ENCODE measurements at regions not wholly inside any gene's neighbourhood (a gene's known extent, or its start where the extent isn't known, plus 50 kb on each side); places are given as distances from the start of the nearest gene placed in this dataset.

- peaks cover 0 to 12% (median 3%) of the 10 kb centered on the region in 9 donors for H3K9me3 Mint-ChIP-seq
- H3K4me1 Mint-ChIP-seq: no peaks in the 10 kb centered on the region
- H3K36me3 Mint-ChIP-seq: peaks cover 0 to 4% (median 0%) of the 10 kb centered on the region in 3 donors
- POLR2A ChIA-PET: no interaction called here
- H3K27me3 Mint-ChIP-seq: peaks cover 9 to 57% (median 27%) of the 10 kb centered on the region in 5 donors
- DNase-seq (no peak), ATAC-seq (no peak)
- H3K27ac Mint-ChIP-seq: no peak overlapping the region
- no peak overlapping the region for H3K4me3 Mint-ChIP-seq
Observed at GRCh38 chr22:49212466-49212865, 615.2 kb downstream of the BRD1 start.

DNA sequence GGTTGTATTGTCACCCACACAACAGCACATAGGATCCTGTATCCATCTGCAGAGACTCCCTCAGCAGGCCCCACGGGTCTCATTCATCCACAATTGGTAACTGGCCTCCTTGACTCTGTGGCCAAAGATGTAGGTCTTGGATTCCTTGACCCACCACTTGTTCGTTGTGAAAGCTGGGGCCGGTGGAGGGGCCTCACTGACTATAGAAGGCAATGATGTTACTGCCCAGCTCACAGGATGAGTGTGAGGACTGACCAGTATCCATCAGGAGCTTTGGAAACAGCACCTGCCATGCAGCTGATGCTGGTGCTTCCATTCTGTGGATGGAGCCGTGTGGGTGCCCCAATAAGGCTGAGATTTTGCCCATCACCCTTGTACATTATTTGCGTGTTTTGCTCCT, 615.7 kb downstream of the BRD1 start:
- no peak for ATAC-seq
- Mint-ChIP-seq H3K4me3 (no peak overlapping the region), H3K36me3 (no peaks in the 10 kb centered on the region), H3K27me3 (peaks cover 8 to 52% (median 27%) of the 10 kb centered on the region in 5 donors), H3K9me3 (peaks cover 0 to 7% (median 3%) of the 10 kb centered on the region in 9 donors), H3K27ac (no peak overlapping the region), H3K4me1 (no peaks in the 10 kb centered on the region)
- POLR2A ChIA-PET: no interaction called here
- peak in 1 of 10 donors; percentile 11 for DNase-seq

DNA sequence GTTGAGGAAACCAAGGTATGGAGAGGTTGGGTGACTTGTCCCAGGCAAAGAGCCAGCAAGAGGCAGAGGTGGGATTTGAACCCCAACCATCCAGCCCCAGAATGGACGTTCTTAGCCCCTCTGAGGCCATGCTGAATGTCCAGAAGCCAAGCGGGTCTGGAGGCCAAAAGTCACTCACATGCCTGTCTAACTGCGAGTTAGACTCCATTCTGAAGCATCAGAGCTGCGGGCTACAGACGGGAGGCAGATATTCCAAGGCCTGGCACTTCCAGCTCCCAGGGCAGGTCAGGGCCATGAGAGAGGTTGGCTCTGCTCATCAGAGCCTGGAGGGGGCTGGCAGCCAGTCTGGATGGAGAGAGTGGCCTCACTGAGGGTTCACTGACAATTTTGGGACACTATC, 616.5 kb downstream of the BRD1 start:
- peaks cover 9 to 44% (median 26%) of the 10 kb centered on the region in 5 donors for H3K27me3 Mint-ChIP-seq
- no peaks in the 10 kb centered on the region for H3K4me1 Mint-ChIP-seq
- no peaks in the 10 kb centered on the region for H3K36me3 Mint-ChIP-seq
- POLR2A ChIA-PET: no interaction called here
- no peak overlapping the region for H3K4me3 Mint-ChIP-seq
- ATAC-seq: no peak
- no peak overlapping the region for H3K27ac Mint-ChIP-seq
- peaks cover 0 to 3% (median 0%) of the 10 kb centered on the region in 9 donors for H3K9me3 Mint-ChIP-seq
- peak in 1 of 10 donors; percentile 9 for DNase-seq

- DNase-seq (no peak), ATAC-seq (no peak)
- POLR2A ChIA-PET: no interaction called here
- Mint-ChIP-seq H3K27ac (no peak overlapping the region), H3K4me1 (no peaks in the 10 kb centered on the region), H3K27me3 (peaks cover 5 to 40% (median 23%) of the 10 kb centered on the region in 5 donors), H3K4me3 (no peak overlapping the region), H3K9me3 (peaks cover 0 to 3% (median 0%) of the 10 kb centered on the region in 9 donors), H3K36me3 (no peaks in the 10 kb centered on the region)
Observed at GRCh38 chr22:49210606-49211005, 617.1 kb downstream of the BRD1 start.

GRCh38 chr22:49209452-49210195, 618.0 kb downstream of the BRD1 start:
- ATAC-seq (no peak), DNase-seq (peak in 1 of 10 donors; percentile 5)
- POLR2A ChIA-PET: no interaction called here
- H3K36me3 Mint-ChIP-seq: no peaks in the 10 kb centered on the region
- no peak overlapping the region for H3K27ac Mint-ChIP-seq
- peaks cover 5 to 40% (median 23%) of the 10 kb centered on the region in 5 donors for H3K27me3 Mint-ChIP-seq
- no peak overlapping the region for H3K4me3 Mint-ChIP-seq
- peaks cover 0 to 3% (median 0%) of the 10 kb centered on the region in 9 donors for H3K9me3 Mint-ChIP-seq
- no peaks in the 10 kb centered on the region for H3K4me1 Mint-ChIP-seq

GRCh38 chr22:49208768-49209252, 618.9 kb downstream of the BRD1 start:
- Mint-ChIP-seq H3K4me1 (no peaks in the 10 kb centered on the region), H3K27ac (no peak overlapping the region), H3K4me3 (no peak overlapping the region), H3K36me3 (no peaks in the 10 kb centered on the region), H3K9me3 (peaks cover 0 to 3% (median 0%) of the 10 kb centered on the region in 9 donors), H3K27me3 (peaks cover 2 to 35% (median 19%) of the 10 kb centered on the region in 5 donors)
- DNase-seq (peak in 2 of 10 donors; percentile 12 to 43), ATAC-seq (no peak)
- POLR2A ChIA-PET: no interaction called here

GRCh38 chr22:49208004-49208402, 619.7 kb downstream of the BRD1 start:
- POLR2A ChIA-PET: no interaction called here
- H3K4me3 Mint-ChIP-seq: no peak overlapping the region
- peaks cover 2 to 27% (median 19%) of the 10 kb centered on the region in 5 donors for H3K27me3 Mint-ChIP-seq
- H3K4me1 Mint-ChIP-seq: peaks cover 0 to 1% (median 0%) of the 10 kb centered on the region in 4 donors
- no peak for ATAC-seq
- H3K9me3 Mint-ChIP-seq: peaks cover 0 to 3% (median 0%) of the 10 kb centered on the region in 9 donors
- no peak overlapping the region for H3K27ac Mint-ChIP-seq
- no peaks in the 10 kb centered on the region for H3K36me3 Mint-ChIP-seq
- DNase-seq: no peak

- H3K4me3 Mint-ChIP-seq: no peak overlapping the region
Observed at GRCh38 chr22:49207008-49208003, 620.4 kb downstream of the BRD1 start.

DNA sequence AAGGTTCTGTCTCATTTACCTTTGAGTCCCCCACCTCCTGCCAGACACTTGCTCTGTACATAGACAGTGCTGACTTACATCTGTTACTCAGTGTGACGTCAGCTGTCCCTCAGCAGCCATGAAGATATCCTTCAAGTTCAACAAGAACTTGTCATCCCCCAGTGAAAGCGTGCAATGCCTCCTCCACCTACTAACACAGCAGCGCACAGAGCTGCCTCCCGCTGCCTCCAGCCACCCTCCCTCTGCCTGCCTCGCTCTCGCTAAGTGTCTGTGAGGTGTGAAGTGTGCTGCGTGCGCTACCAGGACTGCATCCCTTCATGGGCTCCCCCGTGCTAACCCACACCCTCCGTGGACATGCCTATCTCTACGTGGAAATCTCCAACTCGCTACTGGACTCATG, 621.4 kb downstream of the BRD1 start:
- H3K9me3 Mint-ChIP-seq: peaks cover 0 to 3% (median 0%) of the 10 kb centered on the region in 9 donors
- DNase-seq: peak in 1 of 10 donors; percentile 10
- no peak overlapping the region for H3K4me3 Mint-ChIP-seq
- no peak overlapping the region for H3K27ac Mint-ChIP-seq
- H3K36me3 Mint-ChIP-seq: no peaks in the 10 kb centered on the region
- peaks cover 2 to 24% (median 19%) of the 10 kb centered on the region in 5 donors for H3K27me3 Mint-ChIP-seq
- peaks cover 0 to 1% (median 0%) of the 10 kb centered on the region in 4 donors for H3K4me1 Mint-ChIP-seq
- POLR2A ChIA-PET: no interaction called here
- ATAC-seq: no peak

More at GRCh38 chr22:49207008-49208003, 620.4 kb downstream of the BRD1 start:
- Mint-ChIP-seq H3K9me3 (peaks cover 0 to 3% (median 0%) of the 10 kb centered on the region in 9 donors), H3K27me3 (peaks cover 2 to 24% (median 19%) of the 10 kb centered on the region in 5 donors), H3K36me3 (no peaks in the 10 kb centered on the region), H3K4me1 (peaks cover 0 to 1% (median 0%) of the 10 kb centered on the region in 4 donors), H3K27ac (no peak overlapping the region)
- POLR2A ChIA-PET: no interaction called here
- DNase-seq (peak in 1 of 10 donors; percentile 6), ATAC-seq (no peak)

- H3K36me3 Mint-ChIP-seq: no peaks in the 10 kb centered on the region
Observed at GRCh38 chr22:49205483-49205800, 622.2 kb downstream of the BRD1 start.

DNA sequence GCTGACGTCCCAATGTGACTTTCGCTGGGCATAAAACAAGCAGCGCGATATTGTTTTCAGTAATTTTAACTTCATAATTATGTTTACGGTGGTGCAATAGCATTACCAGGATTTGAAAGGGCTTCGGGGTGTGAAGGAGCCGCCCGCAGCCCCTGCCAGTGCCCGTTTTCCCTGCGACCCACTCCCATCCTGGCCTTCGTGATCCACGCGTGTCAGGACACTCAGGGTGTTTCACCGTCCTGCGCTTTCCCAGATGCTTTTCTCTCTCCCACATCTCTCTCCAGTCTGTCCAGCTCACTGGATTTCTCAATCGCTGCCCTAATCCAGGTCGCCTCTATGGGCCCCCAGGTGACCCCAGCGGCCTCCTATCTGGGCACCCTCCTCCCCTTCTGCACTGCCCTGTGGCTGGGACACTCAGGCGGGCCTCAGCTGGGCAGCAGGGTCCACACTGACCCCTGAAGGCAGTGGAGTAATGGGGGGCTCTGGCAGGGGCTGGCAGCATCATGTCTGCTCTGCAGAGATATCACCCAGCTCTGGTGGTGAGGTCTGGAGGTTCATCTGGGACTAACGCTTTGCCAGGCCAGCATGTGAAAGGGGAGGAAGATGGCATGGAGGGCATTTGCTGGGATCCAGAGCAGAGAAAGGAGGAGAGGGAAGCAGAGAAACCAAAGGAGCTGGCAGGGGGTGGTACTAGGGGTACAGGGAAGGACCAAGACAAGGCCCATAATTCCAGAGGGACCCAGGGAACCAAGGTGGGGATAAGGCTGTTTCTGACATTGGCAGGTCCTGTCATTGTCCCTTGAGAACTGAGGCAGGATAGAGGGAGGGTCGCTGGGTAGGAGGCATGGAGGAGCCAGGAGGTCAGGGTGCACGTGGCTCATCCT, 622.8 kb downstream of the BRD1 start:
- H3K4me3 Mint-ChIP-seq: no peak overlapping the region
- ATAC-seq (no peak), DNase-seq (peak in 2 of 10 donors; percentile 8 to 42)
- peaks cover 0 to 3% (median 0%) of the 10 kb centered on the region in 9 donors for H3K9me3 Mint-ChIP-seq
- peaks cover 0 to 1% (median 0%) of the 10 kb centered on the region in 4 donors for H3K4me1 Mint-ChIP-seq
- peak overlapping the region in 1 of 10 donors; percentile 52 for H3K27ac Mint-ChIP-seq
- H3K27me3 Mint-ChIP-seq: peaks cover 2 to 26% (median 16%) of the 10 kb centered on the region in 5 donors
- POLR2A ChIA-PET: no interaction called here
- no peaks in the 10 kb centered on the region for H3K36me3 Mint-ChIP-seq

More at GRCh38 chr22:49205483-49205800, 622.2 kb downstream of the BRD1 start:
- Mint-ChIP-seq H3K27ac (no peak overlapping the region), H3K9me3 (peaks cover 0 to 3% (median 0%) of the 10 kb centered on the region in 9 donors), H3K27me3 (peaks cover 2 to 24% (median 16%) of the 10 kb centered on the region in 5 donors), H3K4me3 (no peak overlapping the region), H3K4me1 (peaks cover 0 to 1% (median 0%) of the 10 kb centered on the region in 4 donors)
- POLR2A ChIA-PET: no interaction called here
- ATAC-seq: no peak
- peak in 2 of 10 donors; percentile 9 to 26 for DNase-seq

Measured in naive thymus-derived CD8-positive, alpha-beta T cell (primary cell).